T47D (cell line): ENCODE measurements at regions not wholly inside any gene's neighbourhood (a gene's known extent, or its start where the extent isn't known, plus 50 kb on each side); places are given as distances from the start of the nearest gene placed in this dataset.
"Not testable (repeated sequence)": the region's sequence is repeated elsewhere in the genome, so short reads cannot be mapped to it uniquely, and the experiment has no call there.

Experiments used
- DNase-seq, 2 experiments: peaks; one replicate each; pipeline versions ENCODE4 v3.0.0 to v3.0.0-alpha.2; 2011 to 2012; ENCODE audit warnings: low read depth in 1 of 2, low spot score in 1 of 2
- JUND ChIP-seq: IDR thresholded peaks from 2 replicates; pipeline ENCODE4 v1.6.1; 2012; ENCODE audit warnings: low read depth
- in situ Hi-C: cut with HindIII; loops from 2 replicates; pipeline ENCODE4 v1.10.0; 2016; ENCODE audit warnings: low sequenced_read_pairs, low pct_unique_long_range_greater_than_20kb

DNA sequence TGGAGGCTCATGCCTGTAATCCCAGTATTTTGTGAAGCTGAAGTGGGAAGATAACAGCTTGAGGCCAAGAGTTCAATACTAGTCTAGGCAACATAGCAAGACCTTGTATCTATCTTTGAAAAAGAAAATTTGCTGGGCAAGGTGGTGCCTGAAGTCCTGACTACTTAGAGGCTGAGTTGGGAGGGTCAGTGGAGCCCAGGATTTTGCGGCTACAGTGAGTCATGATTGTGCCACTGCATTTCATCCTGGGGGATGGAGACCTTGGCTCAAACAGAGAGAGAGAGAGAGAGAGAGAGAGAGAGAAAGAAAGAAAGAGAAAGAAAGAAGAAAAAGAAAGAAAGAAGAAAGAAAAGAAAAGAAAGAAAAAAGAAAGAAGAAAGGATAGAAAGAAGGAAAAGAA is 1872.3 kb upstream of the PCDH20 start:
- in situ Hi-C loops, result no loop called here
- TF ChIP-seq JUND, result no peak
- DNase-seq, result no peak

GRCh38 chr13:63285426-63285825 is 1869.8 kb upstream of the PCDH20 start:
- no peak for TF ChIP-seq JUND
- in situ Hi-C loops, result no loop called here
- no peak for DNase-seq

DNA sequence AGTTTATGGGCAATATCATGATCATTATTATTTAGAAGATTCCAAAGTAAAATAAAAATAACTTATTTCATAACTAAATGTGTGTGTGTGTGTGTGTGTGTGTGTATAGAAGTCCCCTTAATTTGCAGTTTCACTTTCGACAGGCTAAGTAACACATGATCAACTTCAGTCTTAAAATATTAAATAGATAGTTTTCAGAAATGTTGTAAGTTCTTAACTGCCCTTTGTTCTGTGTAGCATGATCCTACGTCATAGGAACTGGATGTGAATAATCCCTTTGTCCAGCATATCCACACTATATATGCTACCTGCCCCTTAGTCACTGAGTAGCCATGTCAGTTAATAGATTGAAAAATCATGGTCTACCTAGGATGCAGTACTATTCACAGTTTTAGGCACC is 1863.5 kb upstream of the PCDH20 start:
- no peak for DNase-seq
- in situ Hi-C loops, result no loop called here
- no peak for TF ChIP-seq JUND

GRCh38 chr13:63274772-63275171 is 1859.1 kb upstream of the PCDH20 start:
- no peak for TF ChIP-seq JUND
- no peak for DNase-seq
- in situ Hi-C loops, result no loop called here

- DNase-seq, result no peak
- TF ChIP-seq JUND, result no peak
- in situ Hi-C loops, result no loop called here
These were observed 1834.0 kb upstream of the PCDH20 start for GRCh38 chr13:63249411-63250187.

DNA sequence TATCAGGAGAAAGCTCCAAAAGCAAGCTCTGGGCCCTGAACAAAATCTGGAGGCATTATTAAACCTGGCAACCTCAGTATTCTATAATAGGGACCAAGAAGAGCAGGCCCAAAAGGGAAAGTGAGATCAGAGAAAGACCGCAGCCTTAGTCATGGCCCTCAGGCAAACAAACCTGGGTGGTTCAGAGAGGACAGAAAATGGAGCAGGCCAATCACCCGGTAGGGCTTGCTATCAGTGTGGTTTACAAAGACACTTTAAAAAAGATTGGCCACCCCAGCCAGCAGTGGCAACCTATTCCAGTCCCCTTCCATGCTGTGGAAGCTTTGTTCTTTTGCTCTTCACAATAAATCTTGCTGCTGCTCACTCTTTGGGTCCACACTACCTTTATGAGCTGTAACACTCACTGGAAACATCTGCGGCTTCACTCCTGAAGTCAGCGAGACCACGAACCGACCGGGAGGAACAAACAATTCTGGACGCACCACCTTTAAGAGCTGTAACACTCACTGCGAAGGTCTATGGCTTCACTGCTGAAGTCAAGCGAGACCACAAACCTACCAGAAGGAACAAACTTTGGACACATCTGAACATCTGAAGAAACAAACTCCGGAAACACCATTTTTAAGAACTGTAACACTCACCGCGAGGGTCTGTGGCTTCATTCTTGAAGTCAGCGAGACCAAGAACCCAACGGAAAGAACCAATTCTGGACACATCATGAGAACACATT is 1821.2 kb upstream of the PCDH20 start:
- DNase-seq, in situ Hi-C loops: not testable (repeated sequence)

GRCh38 chr13:63218596-63218995 is 1802.9 kb upstream of the PCDH20 start:
- in situ Hi-C loops, DNase-seq: not testable (repeated sequence)

DNA sequence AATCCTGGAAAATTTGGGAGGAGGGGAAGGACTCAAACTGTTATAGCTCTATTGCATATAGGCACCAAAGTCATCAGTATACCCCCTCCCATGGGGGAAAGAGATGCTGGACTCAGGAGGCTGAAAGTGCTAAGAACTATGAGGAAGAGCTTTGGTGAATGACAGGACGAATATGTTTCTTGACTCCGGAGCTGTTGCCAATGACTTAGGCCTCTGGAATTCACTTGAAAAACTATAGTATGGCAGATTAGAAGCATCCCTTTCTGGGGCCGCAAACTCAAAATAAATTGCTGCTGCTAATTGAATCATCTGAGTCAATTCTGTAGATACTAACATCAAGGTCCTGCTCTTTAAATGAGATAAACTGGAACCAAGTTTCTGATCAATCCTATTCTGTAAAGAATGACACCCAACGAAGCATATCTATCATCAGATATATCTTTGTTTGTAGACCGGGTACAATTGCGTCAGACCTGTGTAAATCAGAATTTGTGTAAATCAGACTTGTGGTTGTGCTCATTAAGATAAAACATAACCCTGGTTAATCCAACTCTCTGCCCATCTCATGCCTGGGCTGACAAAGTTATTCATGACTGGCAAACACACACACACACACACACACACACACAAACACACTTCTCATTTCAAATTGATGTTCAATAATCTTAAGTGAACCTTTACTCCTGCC is 1793.8 kb upstream of the PCDH20 start:
- TF ChIP-seq JUND, result no peak
- in situ Hi-C loops, result no loop called here
- DNase-seq, result no peak

DNA sequence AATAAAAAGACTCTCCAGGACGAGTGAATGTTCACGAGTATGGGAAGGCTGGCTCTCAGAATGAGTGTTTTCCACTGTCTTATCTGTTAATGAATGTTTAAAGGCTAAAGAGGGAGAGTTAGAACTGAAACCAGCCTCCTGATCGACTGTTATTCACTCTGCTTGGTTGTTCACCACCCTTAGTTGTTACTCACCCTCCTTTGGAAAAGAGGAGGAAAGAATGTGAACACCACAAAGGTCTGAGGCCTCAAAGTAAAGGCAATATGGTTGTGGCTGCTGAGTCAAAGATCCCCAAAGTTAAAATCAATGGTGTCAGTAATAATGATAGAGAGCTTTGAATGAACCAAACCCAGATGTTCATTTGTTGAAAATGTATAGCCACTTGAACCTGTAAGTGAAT is 1793.2 kb upstream of the PCDH20 start:
- in situ Hi-C loops, result no loop called here
- no peak for TF ChIP-seq JUND
- DNase-seq, result no peak

DNA sequence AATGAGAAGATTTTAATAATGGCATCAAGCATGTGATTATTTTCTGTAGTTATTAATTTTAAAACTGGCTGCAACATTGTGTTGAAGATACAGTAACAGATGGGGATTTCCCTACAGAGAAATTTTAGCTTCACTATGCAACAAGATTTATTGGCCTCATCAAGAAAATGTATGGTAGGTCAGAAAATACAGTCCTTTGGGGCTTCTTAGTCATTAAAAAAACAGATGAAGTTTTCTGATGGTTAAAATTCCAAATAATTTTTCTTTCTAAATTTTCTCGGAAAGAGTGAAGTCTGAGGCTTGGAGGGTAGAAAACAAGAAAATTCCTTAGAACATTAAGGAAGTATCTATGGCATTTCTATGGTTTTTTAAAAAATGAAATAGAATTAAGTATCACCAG is 1790.8 kb upstream of the PCDH20 start:
- in situ Hi-C loops, result no loop called here
- TF ChIP-seq JUND, result no peak

DNA sequence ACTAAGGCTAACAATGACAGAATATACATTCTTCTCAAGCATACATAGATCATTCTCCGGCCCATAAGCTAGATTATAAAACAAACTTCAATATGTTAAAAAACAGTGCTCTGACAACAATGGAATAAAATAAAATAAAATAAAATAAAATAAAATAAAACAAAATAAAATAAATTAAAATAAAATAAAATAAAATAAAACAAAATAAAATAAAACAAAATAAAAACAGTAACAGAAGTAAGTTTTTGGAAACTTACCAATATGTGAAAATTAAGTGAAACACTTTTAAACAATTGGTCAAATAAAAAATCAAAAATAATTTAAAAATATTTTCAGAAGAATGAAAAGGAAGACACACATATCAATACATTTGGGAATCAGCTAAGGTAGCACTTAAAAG is 1785.8 kb upstream of the PCDH20 start:
- in situ Hi-C loops, result no loop called here
- TF ChIP-seq JUND, result no peak
- no peak for DNase-seq

More for the DNA sequence above, 1790.8 kb upstream of the PCDH20 start:
- no peak for DNase-seq

DNA sequence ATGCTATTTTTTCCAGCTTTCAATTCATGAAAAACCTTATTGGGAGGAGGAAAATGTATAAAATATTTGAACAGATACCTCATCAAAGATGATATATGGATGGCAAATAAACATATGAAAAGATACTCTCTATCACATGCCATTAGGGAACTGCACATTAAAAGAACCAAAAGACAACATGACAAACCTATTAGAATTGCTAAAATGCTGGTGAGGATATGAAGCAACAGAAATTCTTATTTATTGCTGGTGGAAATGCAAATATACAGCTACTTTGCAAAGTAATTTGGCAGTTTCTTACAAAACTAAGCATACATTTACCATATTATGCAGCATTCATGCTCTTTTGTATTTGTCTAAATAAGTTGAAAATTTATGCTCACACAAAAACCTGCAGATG is 1783.9 kb upstream of the PCDH20 start:
- DNase-seq, result no peak
- in situ Hi-C loops, result no loop called here
- no peak for TF ChIP-seq JUND

GRCh38 chr13:63198071-63198470 is 1782.4 kb upstream of the PCDH20 start:
- no peak for TF ChIP-seq JUND
- DNase-seq, result no peak
- in situ Hi-C loops, result no loop called here
